ENCODE measurements at regions not wholly inside any gene's neighbourhood (a gene's known extent, or its start where the extent isn't known, plus 50 kb on each side); places are given as distances from the start of the nearest gene placed in this dataset.

DNA sequence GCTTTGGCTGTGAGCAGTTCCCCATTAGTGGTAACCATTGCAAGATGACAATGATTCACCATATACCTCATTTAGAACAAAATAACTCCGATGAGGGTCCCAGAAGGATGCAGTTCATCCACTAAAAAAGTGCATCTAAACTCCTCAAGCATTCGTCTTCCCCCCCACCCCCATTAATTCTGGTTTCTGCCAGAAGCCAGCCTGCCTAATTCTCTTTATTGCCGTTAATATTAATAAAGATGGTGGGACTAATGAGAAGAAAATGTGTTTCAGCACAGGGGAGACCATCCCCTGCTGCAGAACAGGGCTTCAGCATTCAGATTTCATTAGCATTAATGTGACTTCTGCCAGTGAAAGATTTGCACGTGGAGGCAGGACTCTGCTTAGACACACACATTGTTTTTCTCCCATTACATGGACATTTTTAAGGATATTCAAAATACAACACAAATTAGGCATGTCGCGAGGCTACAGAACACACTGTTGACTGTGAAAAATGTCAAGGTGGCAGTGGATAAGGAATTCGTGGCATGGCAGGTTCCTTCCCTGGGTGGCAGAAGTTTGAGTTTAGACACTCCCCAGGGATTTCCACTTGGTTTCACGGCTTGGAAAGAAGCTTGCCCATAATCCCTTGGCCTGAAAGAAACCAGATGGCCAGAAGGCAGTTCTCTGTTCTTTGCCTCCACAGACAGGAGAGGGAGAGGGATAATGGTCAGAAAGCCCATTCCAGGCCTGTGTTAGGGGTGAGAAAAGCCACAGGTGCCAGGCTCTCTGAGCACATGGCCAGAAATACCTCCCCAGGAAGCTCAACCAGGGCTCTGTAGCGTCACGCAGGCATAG, 236.5 kb downstream of the FOXO1 start:
- no peak for DNase-seq (ENCODE audit: low read depth)

DNA sequence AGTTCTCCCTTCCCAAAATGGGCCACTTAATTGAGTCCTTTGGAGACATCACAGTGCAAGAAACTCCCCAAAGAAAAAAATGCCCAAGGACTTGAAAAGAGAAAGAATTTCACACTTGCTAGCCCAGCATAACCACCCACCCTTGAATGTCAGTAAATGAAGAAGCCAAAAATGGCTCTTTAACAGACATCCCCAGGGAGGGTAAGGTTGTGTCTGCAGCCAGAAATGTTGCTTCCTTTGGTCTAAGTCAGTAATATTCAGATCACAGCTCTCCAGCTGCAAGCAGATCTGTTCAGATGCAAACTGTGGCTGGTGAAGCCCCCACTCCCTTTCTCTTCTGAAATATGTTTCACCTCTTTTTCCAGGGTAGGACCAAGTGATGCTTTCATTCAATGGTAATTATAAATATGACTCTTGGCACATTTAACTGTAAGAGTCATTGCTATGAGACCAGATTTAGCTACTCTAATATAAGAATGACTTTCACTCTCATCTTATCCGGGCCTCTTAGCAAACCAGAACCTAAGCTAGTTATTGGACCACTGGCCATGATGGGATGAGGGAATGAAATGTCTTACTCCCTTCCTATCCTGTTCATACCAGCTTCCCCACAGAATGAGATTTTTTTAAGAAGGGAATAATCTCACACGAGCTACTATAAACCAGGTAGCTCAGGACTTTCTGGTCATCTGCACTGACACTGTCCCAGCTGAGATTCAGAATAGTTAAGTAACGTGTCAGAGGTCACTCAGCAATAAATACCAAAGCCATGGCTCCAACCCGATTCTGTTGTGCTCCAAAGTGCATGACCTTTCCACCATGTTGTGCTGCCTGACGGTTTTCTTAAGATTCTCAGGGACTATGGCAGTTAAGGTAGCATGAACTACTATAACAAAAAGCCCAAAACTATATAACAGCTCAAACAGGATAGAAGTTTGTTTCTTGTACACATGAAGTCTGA, 234.1 kb downstream of the FOXO1 start:
- DNase-seq (ENCODE audit: low read depth), result no peak

DNA sequence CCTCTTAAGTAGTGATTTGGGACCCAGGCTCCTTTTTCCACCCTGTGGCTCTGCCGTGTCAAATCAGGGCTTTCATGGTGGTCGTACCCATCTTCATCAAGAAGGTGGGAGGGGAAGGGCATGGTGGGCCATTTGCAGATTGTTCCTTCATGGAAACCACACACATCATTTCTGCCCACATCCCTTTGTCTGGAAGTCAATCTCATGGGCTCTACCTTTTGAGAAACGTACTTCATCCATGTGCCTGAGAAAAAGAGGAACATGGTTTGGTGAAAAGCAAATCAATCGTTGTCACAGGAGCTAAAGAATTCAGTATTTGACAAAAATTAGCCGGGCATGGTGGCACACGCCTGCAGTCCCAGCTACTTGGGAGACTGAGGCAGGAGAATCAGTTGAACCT, 233.4 kb downstream of the FOXO1 start:
- no peak for DNase-seq (ENCODE audit: low read depth)

DNA sequence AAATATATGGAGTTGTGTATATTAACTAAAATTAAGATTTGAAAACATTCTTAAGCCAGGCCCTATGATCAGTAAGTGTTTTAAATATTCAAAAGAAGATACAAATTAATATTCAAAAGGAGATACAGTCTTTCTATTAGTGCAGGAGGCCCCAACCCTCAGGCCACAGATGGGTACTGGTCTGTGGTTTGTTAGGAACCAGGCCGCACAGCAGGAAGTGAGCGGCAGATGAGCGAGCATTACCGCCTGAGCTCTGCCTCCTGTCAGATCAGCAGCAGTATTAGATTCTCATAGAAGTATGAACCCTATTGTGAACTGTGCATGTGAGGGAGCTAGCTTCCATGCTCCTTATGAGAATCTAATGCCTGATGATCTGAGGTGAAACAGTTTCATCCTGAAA, 232.9 kb downstream of the FOXO1 start:
- no peak for DNase-seq (ENCODE audit: low read depth)

DNA sequence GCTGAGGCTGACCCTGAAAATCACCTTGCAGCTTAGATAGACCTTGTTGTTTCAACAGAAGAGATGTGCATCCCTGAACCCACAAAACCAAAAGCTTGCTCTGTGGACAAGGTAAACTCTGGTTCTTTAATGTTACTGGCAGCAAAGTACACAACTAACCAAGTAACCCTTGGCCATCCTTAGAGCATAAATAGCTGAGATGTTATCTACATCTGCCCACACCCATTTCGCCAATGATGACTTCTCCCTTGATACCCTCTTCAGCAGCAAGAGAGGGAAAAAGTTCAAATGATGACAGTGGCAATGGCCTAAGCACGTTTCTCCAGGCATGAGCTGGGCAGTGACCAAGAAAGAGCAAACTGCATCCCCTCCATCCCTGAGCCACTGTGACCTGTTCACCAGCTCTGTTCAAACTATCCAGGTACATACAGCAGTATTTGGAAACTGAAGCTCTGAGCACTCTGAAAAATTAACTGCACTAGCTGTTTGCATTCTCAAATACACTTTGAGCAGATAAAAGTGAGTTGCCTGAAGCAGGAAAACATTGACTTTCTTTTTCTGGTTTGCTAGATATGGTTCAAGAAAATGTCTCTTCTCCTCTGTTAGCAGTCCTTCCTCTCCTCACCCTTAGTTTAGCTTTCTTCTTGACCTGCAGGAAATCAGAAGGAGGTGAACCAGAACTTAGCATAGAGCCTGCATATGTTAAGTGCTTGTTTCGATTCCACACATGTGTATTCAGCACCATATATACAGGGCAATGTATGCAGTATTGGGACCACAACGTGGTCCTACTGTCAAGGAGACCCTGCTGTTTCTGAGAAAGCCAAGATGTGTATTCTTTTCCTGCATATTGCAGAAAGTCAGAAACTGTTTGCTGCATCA, 231.7 kb downstream of the FOXO1 start:
- DNase-seq (ENCODE audit: low read depth), result no peak

DNA sequence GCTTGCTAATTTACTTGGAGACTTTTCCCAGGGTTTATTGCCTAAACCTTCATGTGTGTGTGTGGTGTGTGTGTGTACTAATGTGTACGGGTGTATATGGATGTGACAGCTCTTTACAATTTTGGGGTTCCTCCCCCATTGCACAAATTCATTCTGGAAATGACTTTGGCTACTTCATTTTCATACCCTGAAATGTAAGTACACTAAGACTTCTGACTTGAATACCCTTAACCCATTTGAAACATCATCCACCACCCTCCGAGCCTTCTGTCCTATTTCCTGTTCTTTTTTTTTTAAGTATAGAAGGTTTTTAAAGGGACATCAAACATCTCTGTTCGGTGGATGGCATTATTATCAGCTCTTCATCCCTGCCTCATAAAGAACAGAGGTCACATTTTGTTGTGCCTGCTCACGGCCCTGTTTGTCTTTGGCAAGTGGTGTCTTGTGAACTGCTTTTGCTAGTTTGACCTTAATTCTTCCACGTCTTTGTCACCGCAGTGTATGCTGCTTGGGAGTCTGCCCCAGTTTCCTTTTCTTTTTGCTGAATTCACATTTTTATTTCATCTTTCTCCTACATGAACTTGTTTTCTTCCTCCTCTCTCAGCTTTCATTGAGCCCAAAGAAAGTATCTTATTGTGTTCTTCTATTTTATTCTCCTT, 228.3 kb downstream of the FOXO1 start:
- no peak for DNase-seq (ENCODE audit: low read depth)

DNA sequence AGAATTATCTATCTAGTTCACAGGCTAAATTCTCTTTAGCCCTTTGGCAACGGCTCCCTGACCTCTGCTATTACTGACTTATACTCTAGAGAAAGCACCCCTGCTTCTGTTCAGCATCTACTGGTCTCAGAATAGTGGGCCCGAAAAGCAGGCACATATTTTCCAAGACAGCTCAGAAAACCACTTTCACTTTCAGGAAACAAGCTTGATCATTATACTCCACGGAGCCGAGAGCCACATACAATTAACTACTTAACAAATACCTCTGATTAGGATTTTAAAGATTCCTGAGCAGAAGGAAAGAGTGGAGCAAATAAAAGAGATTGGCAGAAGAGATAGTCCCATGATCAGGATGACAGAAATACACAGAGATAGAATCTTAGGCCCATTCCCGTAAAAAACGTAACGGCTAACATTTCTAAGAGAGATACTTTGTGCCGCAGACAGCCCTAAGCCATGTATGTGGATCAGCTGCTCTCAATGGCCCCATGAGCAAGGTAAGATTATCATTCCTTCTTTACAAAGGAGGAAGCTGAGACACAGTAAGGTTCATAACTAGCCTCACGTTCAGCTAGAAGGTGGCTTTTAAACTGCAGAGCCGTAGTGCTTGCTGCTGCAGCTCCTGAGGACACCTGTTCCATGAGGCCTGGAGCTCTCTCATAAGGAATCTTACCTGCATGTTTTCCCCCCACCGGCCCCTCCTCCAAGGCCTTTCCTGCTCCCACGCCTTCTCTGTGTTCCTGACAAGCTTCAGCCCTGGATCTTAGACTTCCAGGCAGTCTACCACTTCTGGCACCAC, 227.2 kb downstream of the FOXO1 start:
- DNase-seq (ENCODE audit: low read depth), result no peak

DNA sequence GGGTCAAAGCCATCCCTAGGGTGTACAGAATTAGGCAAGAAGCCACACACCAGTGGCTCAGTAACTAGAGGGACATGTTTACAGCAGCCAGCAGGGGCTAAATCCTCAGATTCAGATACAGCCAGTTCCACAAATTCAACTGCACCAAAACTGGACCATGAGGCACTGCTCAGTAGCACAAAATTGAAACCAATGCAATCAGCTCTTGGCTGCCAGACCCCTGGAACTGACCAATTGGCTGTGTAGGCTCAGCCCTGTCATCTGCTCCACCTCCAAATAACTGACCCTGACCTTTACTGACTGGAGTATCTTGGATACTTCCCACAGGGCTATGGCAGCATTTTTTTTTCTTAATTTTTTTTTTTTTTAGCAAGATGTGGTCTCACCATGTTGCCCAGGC, 226.5 kb downstream of the FOXO1 start:
- DNase-seq (ENCODE audit: low read depth), result no peak

DNA sequence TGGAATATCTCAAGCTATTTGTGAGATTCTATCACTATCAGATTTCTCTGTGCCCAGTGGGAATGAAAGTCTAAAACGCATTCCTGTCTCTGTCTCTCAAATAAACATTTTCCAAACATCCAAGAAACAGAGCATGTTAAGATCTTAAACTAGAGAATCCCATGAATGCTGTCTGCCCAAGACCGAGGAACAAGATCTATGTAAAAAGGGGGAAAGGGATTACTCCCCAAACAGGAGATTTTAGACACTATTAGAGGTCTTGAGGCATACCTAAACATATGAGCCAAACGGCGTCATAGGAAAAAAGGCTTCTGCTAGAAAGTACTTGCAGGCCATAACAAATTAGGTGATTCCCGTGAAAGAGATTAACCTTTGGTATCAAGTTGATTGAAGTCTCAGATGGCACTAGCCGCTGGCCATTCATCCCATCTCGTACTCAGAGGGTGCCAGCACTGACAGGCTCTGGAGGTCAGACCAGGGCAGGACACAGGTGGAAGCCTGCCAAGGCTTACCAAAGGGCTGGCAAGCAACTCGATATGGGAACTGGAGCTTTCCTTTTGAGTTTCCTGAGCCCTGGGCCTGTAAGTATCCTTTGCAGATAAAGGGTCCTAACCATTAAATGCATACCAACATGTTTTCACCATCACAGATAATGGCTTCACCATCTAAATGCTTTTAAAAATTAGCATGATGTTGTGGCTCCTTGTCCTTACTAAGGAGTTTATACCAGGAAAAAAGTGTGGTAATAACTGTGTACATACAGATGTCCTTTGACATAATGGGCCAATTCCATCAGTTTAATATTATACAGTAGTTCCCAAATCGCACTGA, 225.2 kb downstream of the FOXO1 start:
- DNase-seq (ENCODE audit: low read depth), result no peak

DNA sequence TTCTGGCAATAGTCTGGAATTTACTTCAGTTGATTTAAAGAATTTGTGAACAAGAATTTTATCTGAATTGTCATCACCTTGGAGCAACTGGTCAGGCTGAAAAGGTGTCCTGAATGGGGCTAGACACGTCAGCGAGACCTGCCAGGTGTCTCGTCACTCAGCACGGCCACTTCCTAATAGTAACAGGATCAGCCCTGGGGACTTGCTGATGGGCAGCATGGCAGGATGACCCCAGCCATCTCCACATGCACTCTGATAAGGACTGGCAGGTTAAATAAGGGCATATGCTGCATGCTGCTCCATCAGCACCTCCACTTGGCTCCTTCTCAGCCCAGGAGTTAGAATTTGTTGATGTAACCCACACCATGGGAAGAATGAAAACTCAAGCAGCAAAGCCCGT, 224.2 kb downstream of the FOXO1 start:
- DNase-seq (ENCODE audit: low read depth), result no peak

DNA sequence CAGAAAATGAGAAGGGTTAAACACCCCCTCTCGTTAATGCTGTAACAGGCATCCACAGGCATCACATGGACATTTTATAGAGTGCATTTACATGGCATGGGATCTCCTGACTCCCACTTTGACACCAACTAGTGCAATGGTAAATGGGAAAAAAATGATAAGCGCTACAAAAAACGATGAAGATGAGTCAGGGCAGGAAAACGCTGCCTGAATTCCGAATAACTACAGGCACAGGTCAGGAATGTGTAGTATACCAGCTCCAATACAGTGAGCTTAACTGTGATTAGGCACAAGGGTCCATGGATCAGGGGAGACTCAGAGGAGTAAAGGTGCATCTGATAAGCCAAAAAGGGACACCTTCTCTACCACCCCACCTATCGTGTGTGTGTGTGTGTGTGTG, 223.6 kb downstream of the FOXO1 start:
- no peak for DNase-seq (ENCODE audit: low read depth)

DNA sequence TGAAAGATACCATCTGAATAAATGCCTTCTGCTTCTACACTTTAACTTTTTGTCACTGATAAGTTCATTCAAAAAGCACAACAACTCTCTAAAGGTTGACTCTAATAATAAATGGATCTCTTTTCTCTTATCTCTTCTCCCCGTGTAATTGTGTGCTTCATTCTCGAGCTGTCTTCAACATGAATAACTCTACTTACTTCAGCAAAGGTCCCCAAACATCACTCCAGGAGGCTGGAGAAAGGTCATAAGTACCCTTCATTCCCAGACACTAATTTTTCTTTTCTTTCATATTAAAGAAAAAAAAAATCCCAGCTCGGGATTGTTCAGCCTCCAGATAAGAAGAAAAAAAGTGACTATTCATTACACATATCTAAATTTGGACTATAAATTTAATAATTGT, 222.2 kb downstream of the FOXO1 start:
- no peak for DNase-seq (ENCODE audit: low read depth)

DNA sequence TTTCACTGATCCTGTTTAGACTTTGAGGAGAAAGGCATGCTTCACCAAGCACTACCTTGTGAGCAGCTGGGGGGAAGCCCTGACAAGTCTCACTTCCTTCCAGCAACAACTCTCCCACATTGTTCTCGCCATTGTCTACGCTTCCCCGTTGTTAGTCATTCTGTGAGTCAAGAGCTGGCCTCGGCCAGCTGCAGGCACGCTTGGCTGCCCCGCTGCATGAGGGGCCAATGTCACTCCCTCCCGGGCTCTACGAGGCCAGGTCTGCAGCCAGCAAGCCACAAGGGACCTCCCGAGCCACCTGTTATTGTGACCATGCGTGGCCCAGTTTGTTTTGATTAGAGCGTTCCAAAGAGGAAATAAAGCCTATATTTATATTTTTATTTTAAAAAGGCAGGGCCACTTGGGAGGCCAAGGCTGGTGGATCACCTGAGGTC, 220.9 kb downstream of the FOXO1 start:
- DNase-seq (ENCODE audit: low read depth), result no peak

DNA sequence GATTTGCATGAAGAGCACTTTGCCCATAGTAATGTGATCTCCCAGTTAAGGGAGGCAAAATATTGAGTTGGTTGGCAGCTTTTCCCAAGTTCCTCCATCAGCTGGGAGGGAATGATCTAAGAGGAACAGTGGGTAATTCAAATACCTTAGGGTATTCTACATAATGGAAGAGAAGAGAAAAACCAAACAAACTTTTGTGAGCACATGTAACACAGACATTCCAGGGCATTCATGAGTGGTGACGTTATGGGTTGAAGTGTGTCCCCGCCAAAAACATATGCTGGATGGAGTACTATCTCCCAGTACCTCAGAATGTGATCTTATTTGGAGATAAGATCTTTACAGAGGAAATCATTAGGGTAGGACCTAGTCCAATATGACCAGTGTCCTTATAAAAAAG, 220.1 kb downstream of the FOXO1 start:
- peak; percentile 44 for DNase-seq (ENCODE audit: low read depth)

DNA sequence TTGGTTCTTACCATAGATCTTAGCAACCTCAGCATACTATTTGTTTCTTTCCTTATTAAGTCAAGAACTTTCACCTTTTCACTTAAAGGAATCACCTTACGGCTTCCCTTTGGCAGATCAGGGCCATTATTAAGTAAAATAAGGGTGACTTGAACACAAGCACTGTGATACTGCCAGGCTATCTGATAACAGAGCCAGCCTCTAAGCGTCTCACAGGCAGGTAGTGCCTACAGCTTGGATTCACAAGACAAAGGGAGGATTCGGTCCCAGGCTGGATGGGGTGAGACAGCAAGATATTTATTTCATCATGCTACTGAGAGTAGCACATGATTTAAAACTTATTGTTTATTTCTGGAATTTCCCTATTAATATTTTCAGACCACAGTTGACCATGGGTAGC, 218.6 kb downstream of the FOXO1 start:
- DNase-seq (ENCODE audit: low read depth), result no peak

DNA sequence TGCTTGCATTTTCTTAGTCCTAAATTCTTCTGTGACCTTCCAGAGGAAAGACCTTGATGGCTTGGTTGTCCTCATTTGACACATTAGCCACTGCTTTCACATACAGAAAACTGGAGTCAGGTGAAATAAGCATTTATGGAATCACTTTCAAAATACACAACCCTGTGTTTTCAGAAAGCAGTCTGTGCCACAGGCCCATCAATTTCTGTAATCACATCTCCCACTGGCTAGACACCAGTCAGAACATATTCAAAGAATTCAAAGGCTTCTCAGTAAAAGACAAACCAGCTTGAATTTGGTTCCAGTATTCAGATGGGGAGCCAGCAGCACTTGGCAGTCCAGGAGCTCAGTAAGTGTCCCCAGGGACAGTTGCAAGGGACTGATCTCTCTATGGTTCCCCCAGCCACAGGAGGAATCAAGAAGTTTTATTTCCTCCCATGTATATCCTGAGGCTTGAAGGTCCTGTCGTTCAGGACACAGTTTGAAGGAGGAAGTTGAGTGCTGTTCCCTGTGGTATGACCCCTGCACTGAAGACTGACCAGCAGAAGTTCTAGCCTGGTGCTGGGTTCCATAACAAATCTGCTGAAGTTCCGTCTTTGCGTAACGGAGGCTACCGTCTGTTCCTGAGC, 214.3 kb downstream of the FOXO1 start:
- DNase-seq (ENCODE audit: low read depth), result no peak

DNA sequence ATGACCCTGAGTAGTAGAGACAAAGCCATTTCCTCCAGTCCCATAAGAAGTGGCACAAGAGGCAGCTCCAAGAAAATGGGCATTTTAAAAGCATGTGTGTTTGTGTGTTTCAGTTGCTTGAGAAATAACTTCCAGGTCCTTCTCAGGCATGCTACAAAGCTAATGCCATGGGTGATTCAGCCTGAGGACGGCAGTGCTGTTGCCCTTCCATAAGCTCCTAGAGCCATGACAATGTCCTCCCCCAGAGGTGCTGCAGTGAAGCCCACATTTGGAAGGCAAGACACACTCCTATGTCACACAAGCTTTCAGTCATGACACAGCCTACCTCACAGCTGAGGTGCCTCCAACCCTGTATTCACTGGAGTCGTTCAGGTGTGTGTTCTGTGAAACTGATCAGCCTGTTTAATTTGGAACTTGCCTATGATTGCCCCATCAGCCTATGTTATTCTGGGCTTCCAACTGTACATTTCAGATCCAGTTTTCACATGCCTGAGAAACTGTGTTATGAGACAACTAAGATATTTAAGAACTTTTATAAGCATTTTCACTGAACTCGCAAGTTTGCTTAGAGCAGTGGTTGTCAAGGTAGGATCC, 213.6 kb downstream of the FOXO1 start:
- no peak for DNase-seq (ENCODE audit: low read depth)

DNA sequence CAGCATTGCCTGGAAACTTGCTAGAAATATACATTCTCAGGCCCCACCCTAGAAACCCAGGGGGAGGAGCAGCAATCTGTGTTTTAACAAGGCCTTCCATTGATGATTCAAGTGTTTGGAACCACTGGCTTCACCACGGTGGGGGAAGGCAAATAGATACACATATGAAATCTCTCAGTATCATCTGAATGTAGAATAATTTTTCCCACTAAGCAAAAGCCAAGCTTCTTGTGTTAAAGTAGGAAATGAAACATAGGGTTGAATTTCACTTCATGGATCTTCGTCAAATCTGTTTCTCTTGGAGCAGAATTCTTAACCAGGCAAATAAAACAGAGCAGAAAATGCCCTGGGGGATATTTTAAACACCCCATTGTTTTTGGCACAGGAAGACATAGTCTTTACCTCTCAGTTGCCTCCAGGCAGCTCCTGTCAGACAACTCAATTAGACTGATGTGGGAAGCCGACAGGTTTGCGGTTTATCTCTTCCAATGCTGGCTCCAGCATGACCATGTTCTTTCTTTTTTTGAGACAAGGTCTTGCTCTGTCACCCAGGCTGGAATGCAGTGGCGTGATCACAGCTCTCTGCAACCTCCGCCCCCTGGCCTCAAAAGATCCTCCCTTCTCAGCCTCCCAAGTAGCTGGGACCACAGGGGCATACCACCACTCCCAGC, 213.0 kb downstream of the FOXO1 start:
- peak; percentile 59 for DNase-seq (ENCODE audit: low read depth)
